NCI-H460 (cell line): ENCODE measurements at regions not wholly inside any gene's neighbourhood (a gene's known extent, or its start where the extent isn't known, plus 50 kb on each side); places are given as distances from the start of the nearest gene placed in this dataset.

Source experiments
- DNase-seq: peaks from one replicate; pipeline ENCODE4 v3.0.0-alpha.2; 2016; ENCODE audit warnings: low read depth; ENCODE audit errors: extremely low read depth

- DNase-seq, result no peak
Observed at GRCh38 chr20:22470620-22471026, 113.7 kb downstream of the FOXA2 start.

- no peak for DNase-seq
Observed at GRCh38 chr20:22466447-22467171, 117.8 kb downstream of the FOXA2 start.

GRCh38 chr20:22465622-22466446 is 118.5 kb downstream of the FOXA2 start:
- DNase-seq, result no peak

- no peak for DNase-seq
Observed at GRCh38 chr20:22464312-22465003, 119.9 kb downstream of the FOXA2 start.

- no peak for DNase-seq
Observed at GRCh38 chr20:22462975-22463914, 121.1 kb downstream of the FOXA2 start.

GRCh38 chr20:22460803-22461202 is 123.6 kb downstream of the FOXA2 start:
- DNase-seq, result no peak

- no peak for DNase-seq
Observed at GRCh38 chr20:22460231-22460630, 124.1 kb downstream of the FOXA2 start.

- DNase-seq, result no peak
Observed at GRCh38 chr20:22459754-22460153, 124.6 kb downstream of the FOXA2 start.

GRCh38 chr20:22456109-22456508 is 128.3 kb downstream of the FOXA2 start:
- no peak for DNase-seq

- no peak for DNase-seq
Observed at GRCh38 chr20:22455259-22455658, 129.1 kb downstream of the FOXA2 start.

GRCh38 chr20:22453244-22454080 is 130.9 kb downstream of the FOXA2 start:
- DNase-seq, result peak; percentile 11

GRCh38 chr20:22452442-22453011 is 131.8 kb downstream of the FOXA2 start:
- DNase-seq, result no peak

- no peak for DNase-seq
Observed at GRCh38 chr20:22450537-22450936, 133.8 kb downstream of the FOXA2 start.

GRCh38 chr20:22449188-22449973 is 135.0 kb downstream of the FOXA2 start:
- DNase-seq, result no peak

- DNase-seq, result no peak
Observed at GRCh38 chr20:22447447-22447778, 137.0 kb downstream of the FOXA2 start.

GRCh38 chr20:22446613-22447446 is 137.5 kb downstream of the FOXA2 start:
- no peak for DNase-seq

GRCh38 chr20:22442318-22442717 is 142.1 kb downstream of the FOXA2 start:
- no peak for DNase-seq

GRCh38 chr20:22438926-22439325 is 145.4 kb downstream of the FOXA2 start:
- DNase-seq, result no peak
